ENCODE measurements at regions not wholly inside any gene's neighbourhood (a gene's known extent, or its start where the extent isn't known, plus 50 kb on each side); places are given as distances from the start of the nearest gene placed in this dataset.
"Not testable (repeated sequence)": the region's sequence is repeated elsewhere in the genome, so short reads cannot be mapped to it uniquely, and the experiment has no call there.

- no peak overlapping the region for H3K4me3 Mint-ChIP-seq
- intact Hi-C loops (cut with micrococcal nuclease) = no loop called here
- no peaks in the 10 kb centered on the region for H3K27me3 Mint-ChIP-seq (ENCODE audit: low read depth in 2 of 2)
- no peak for TF ChIP-seq CTCF (IDR thresholded peaks at IDR 0.05)
- H3K27ac ChIP-seq (ENCODE audit: low read length) = no peak overlapping the region
- peaks cover 7 to 13% of the 10 kb centered on the region in 2 donors for H3K9me3 Mint-ChIP-seq
- H3K4me3 ChIP-seq (ENCODE audit: low read length) = no peak overlapping the region
- no peaks in the 10 kb centered on the region for H3K27me3 ChIP-seq (ENCODE audit: control insufficient read depth, insufficient read depth, low read length)
- ATAC-seq (no peak), DNase-seq (no peak)
- H3K4me1 Mint-ChIP-seq = no peaks in the 10 kb centered on the region
- H3K27ac Mint-ChIP-seq = no peak overlapping the region
- H3K4me1 ChIP-seq (ENCODE audit: control insufficient read depth, insufficient read depth, low read length) = no peaks in the 10 kb centered on the region
- H3K36me3 ChIP-seq (ENCODE audit: control insufficient read depth, insufficient read depth, low read length) = no peaks in the 10 kb centered on the region
- H3K9me3 ChIP-seq (ENCODE audit: control insufficient read depth, insufficient read depth, low read length) = peaks cover 6% of the 10 kb centered on the region
- H3K36me3 Mint-ChIP-seq = no peaks in the 10 kb centered on the region
Measured at GRCh38 chr2:77578354-77578753, 56.2 kb upstream of the LRRTM4 start.

- H3K4me3 Mint-ChIP-seq = no peak overlapping the region
- Histone ChIP-seq H3K9me3 (ENCODE audit: control insufficient read depth, insufficient read depth, low read length) (peaks cover 6% of the 10 kb centered on the region), H3K4me3 (ENCODE audit: low read length) (no peak overlapping the region), H3K4me1 (ENCODE audit: control insufficient read depth, insufficient read depth, low read length) (no peaks in the 10 kb centered on the region), H3K36me3 (ENCODE audit: control insufficient read depth, insufficient read depth, low read length) (no peaks in the 10 kb centered on the region), H3K27me3 (ENCODE audit: control insufficient read depth, insufficient read depth, low read length) (no peaks in the 10 kb centered on the region), H3K27ac (ENCODE audit: low read length) (no peak overlapping the region)
- intact Hi-C loops (cut with micrococcal nuclease) = no loop called here
- ATAC-seq = no peak
- DNase-seq = no peak
- no peaks in the 10 kb centered on the region for H3K36me3 Mint-ChIP-seq
- WGBS (ENCODE audit: insufficient coverage) = 58% methylated on average over 3 of the region's 3 CpGs
- H3K27ac Mint-ChIP-seq = no peak overlapping the region
- H3K27me3 Mint-ChIP-seq (ENCODE audit: low read depth in 2 of 2) = no peaks in the 10 kb centered on the region
- no peaks in the 10 kb centered on the region for H3K4me1 Mint-ChIP-seq
- TF ChIP-seq CTCF (IDR thresholded peaks at IDR 0.05) = no peak
- H3K9me3 Mint-ChIP-seq = peaks cover 12 to 17% of the 10 kb centered on the region in 2 donors
Measured at GRCh38 chr2:77579076-77579769, 57.0 kb upstream of the LRRTM4 start.

GRCh38 chr2:77588438-77588837, 66.3 kb upstream of the LRRTM4 start:
- Mint-ChIP-seq H3K4me1 (no peaks in the 10 kb centered on the region), H3K27ac (no peak overlapping the region), H3K27me3 (ENCODE audit: low read depth in 2 of 2) (no peaks in the 10 kb centered on the region), H3K9me3 (peaks cover 17 to 22% of the 10 kb centered on the region in 2 donors), H3K36me3 (peaks cover 8% of the 10 kb centered on the region), H3K4me3 (no peak overlapping the region)
- Histone ChIP-seq H3K36me3 (ENCODE audit: control insufficient read depth, insufficient read depth, low read length) (no peaks in the 10 kb centered on the region), H3K9me3 (ENCODE audit: control insufficient read depth, insufficient read depth, low read length) (peaks cover 11% of the 10 kb centered on the region), H3K4me3 (ENCODE audit: low read length) (no peak overlapping the region), H3K27ac (ENCODE audit: low read length) (no peak overlapping the region), H3K27me3 (ENCODE audit: control insufficient read depth, insufficient read depth, low read length) (no peaks in the 10 kb centered on the region), H3K4me1 (ENCODE audit: control insufficient read depth, insufficient read depth, low read length) (no peaks in the 10 kb centered on the region)
- no peak for DNase-seq
- intact Hi-C loops (cut with micrococcal nuclease) = no loop called here
- no peak for ATAC-seq
- no peak for TF ChIP-seq CTCF (IDR thresholded peaks at IDR 0.05)
- WGBS (ENCODE audit: insufficient coverage) = 84% methylated on average over 3 of the region's 3 CpGs

GRCh38 chr2:77590298-77590917, 68.2 kb upstream of the LRRTM4 start:
- Histone ChIP-seq H3K4me1 (ENCODE audit: control insufficient read depth, insufficient read depth, low read length) (no peaks in the 10 kb centered on the region), H3K4me3 (ENCODE audit: low read length) (no peak overlapping the region), H3K36me3 (ENCODE audit: control insufficient read depth, insufficient read depth, low read length) (no peaks in the 10 kb centered on the region), H3K27me3 (ENCODE audit: control insufficient read depth, insufficient read depth, low read length) (no peaks in the 10 kb centered on the region), H3K27ac (ENCODE audit: low read length) (no peak overlapping the region), H3K9me3 (ENCODE audit: control insufficient read depth, insufficient read depth, low read length) (peaks cover 6% of the 10 kb centered on the region)
- H3K4me1 Mint-ChIP-seq = no peaks in the 10 kb centered on the region
- ATAC-seq (no peak), DNase-seq (no peak)
- H3K4me3 Mint-ChIP-seq = no peak overlapping the region
- peaks cover 15 to 19% of the 10 kb centered on the region in 2 donors for H3K9me3 Mint-ChIP-seq
- no peak overlapping the region for H3K27ac Mint-ChIP-seq
- peaks cover 8% of the 10 kb centered on the region for H3K36me3 Mint-ChIP-seq
- H3K27me3 Mint-ChIP-seq (ENCODE audit: low read depth in 2 of 2) = no peaks in the 10 kb centered on the region
- 94% methylated on average over 29 of the region's 29 CpGs for WGBS (ENCODE audit: insufficient coverage)
- intact Hi-C loops (cut with micrococcal nuclease) = no loop called here
- no peak for TF ChIP-seq CTCF (IDR thresholded peaks at IDR 0.05)

- H3K27me3 ChIP-seq (ENCODE audit: control insufficient read depth, insufficient read depth, low read length); H3K9me3 ChIP-seq (ENCODE audit: control insufficient read depth, insufficient read depth, low read length); H3K36me3 ChIP-seq (ENCODE audit: control insufficient read depth, insufficient read depth, low read length); H3K4me1 ChIP-seq (ENCODE audit: control insufficient read depth, insufficient read depth, low read length); DNase-seq; H3K27me3 Mint-ChIP-seq (ENCODE audit: low read depth in 2 of 2); H3K27ac ChIP-seq (ENCODE audit: low read length); H3K36me3 Mint-ChIP-seq; H3K4me3 ChIP-seq (ENCODE audit: low read length); intact Hi-C loops (cut with micrococcal nuclease); H3K4me3 Mint-ChIP-seq; ATAC-seq; H3K4me1 Mint-ChIP-seq; H3K27ac Mint-ChIP-seq: not testable (repeated sequence)
- WGBS (ENCODE audit: insufficient coverage) = 92% methylated on average over 16 of the region's 24 CpGs
- H3K9me3 Mint-ChIP-seq = peaks cover 12 to 13% of the 10 kb centered on the region in 2 donors
Measured at GRCh38 chr2:77592955-77593354, 70.8 kb upstream of the LRRTM4 start.

Data from natural killer cell (primary cell).